ENCODE measurements at regions not wholly inside any gene's neighbourhood (a gene's known extent, or its start where the extent isn't known, plus 50 kb on each side); places are given as distances from the start of the nearest gene placed in this dataset.
A peak's percentile ranks its signal among the peaks of the same experiment; 100 is the strongest.

DNA sequence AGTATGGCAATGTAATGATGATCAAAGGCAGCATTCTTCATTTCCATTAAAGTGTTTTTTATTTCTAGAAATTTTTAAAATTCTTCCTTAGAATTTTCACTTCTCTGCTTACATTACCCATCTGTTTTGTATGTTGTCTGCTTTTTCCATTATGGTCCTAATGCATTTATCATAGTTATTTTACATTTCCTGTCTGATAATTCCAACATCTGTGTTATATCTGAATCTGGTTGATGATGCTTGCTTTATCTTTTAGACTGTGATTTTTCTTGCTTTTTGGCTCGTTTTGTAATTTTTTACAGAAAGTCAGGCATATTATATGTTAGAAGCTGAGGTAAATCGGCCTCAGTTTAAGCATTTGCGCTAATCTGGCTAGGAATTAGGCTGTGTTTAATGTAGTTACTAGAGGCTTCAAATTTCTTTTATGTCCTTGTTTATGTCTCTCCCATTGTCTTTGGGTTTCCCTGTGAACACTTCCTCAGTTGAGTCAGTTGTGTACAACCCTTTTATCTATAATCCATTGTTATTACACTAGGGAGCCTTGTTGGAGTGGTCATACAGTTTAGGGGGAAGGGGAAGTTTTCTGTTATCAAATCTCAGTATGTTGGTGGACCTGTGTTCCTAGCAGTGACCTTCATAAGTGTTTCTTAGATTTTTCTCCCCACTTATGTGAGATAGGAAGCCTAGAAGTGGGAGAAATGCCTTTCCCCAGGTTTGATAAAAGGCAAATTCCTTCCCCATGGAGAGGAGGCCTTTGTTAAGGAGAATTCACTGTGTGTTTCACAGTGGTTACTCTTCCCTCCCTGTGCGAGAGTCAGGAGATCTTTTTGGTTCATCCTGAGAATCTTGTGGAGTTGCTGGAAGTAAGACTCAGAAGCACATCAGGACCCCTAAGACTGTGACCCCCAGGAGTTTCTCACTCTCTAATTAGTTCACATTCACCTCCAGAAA, 437.5 kb downstream of the INSC start:
- Histone ChIP-seq H3T11ph (ENCODE audit: low read length) (no peak overlapping the region), H4K5ac (ENCODE audit: insufficient read length, low read depth, low read length) (no peak overlapping the region), H2AFZ (ENCODE audit: low read length) (no peak overlapping the region), H2BK12ac (ENCODE audit: insufficient read length, low read depth, low read length) (no peak overlapping the region), H3K4me2 (ENCODE audit: insufficient read depth, insufficient read length, low read length) (peak overlapping the region; percentile 51), H3K23me2 (ENCODE audit: insufficient read length, low read depth, low read length, poor library complexity, severe bottlenecking) (no peaks in the 10 kb centered on the region), H2AK5ac (ENCODE audit: insufficient read length, low read length) (no peak overlapping the region), H2BK15ac (ENCODE audit: low read depth, low read length) (no peak overlapping the region), H3K4ac (ENCODE audit: low read depth, low read length) (no peak overlapping the region), H3K4me1 (ENCODE audit: insufficient read depth, low read length) (peaks cover 8% of the 10 kb centered on the region; the same call in 1 of the 2 replicates), H3K14ac (ENCODE audit: insufficient read depth, low read length) (no peak overlapping the region), H3K9ac (ENCODE audit: extremely low read depth, insufficient read length, low read length) (no peak overlapping the region), H3K9me3 (ENCODE audit: control insufficient read depth, low read depth, low read length) (no peaks in the 10 kb centered on the region), H3K79me2 (ENCODE audit: insufficient read depth, low read length) (no peaks in the 10 kb centered on the region), H2BK120ac (ENCODE audit: low read depth, low read length, poor library complexity, severe bottlenecking) (no peak overlapping the region), H3K18ac (ENCODE audit: insufficient read length, low read depth, low read length) (no peak overlapping the region), H4K8ac (replicated peaks; ENCODE audit: insufficient read length, low read depth, low read length) (no peak overlapping the region), H3K27me3 (ENCODE audit: insufficient read depth, low read length) (no peaks in the 10 kb centered on the region), H3K23ac (ENCODE audit: insufficient read length, low read depth, low read length) (no peak overlapping the region), H2BK20ac (ENCODE audit: low read depth, low read length, poor library complexity, severe bottlenecking) (no peak overlapping the region), H3K79me1 (ENCODE audit: insufficient read depth, low read depth, low read length, poor library complexity, severe bottlenecking) (no peaks in the 10 kb centered on the region), H3K56ac (ENCODE audit: insufficient read length, low read depth, low read length) (no peak overlapping the region), H4K91ac (ENCODE audit: insufficient read length, low read depth, low read length) (no peak overlapping the region), H3K27ac (ENCODE audit: insufficient read length, low read depth, low read length) (peak overlapping the region; percentile 91), H4K20me1 (ENCODE audit: control insufficient read depth, insufficient read depth, insufficient read length) (no peaks in the 10 kb centered on the region), H2BK5ac (ENCODE audit: insufficient read length, low read length) (no peak overlapping the region)
- TF ChIP-seq, protein P1, sequence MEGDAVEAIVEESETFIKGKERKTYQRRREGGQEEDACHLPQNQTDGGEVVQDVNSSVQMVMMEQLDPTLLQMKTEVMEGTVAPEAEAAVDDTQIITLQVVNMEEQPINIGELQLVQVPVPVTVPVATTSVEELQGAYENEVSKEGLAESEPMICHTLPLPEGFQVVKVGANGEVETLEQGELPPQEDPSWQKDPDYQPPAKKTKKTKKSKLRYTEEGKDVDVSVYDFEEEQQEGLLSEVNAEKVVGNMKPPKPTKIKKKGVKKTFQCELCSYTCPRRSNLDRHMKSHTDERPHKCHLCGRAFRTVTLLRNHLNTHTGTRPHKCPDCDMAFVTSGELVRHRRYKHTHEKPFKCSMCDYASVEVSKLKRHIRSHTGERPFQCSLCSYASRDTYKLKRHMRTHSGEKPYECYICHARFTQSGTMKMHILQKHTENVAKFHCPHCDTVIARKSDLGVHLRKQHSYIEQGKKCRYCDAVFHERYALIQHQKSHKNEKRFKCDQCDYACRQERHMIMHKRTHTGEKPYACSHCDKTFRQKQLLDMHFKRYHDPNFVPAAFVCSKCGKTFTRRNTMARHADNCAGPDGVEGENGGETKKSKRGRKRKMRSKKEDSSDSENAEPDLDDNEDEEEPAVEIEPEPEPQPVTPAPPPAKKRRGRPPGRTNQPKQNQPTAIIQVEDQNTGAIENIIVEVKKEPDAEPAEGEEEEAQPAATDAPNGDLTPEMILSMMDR (conservative IDR thresholded peaks at IDR 0.05), result no peak
- Mint-ChIP-seq H3K36me3 (ENCODE audit: insufficient read depth in 1 of 3, low read depth in 3 of 3) (peaks cover 4 to 10% (median 8%) of the 10 kb centered on the region in 3 experiments; a peak in 5 of 7 replicates), H3K27me3 (ENCODE audit: low read depth) (no peaks in the 10 kb centered on the region), H3K4me3 (peak overlapping the region; percentile 48 to 65; a peak in 4 of 5 replicates), H3K9me3 (peaks cover 5 to 8% of the 10 kb centered on the region in 2 experiments; a peak in 3 of 5 replicates), H3K4me1 (peaks cover 66 to 76% of the 10 kb centered on the region in 2 experiments), H3K27ac (peak overlapping the region; percentile 91 to 95 (median 92))
- DNase-seq, result peak; percentile 34
- whole genome bisulfite sequencing (ENCODE audit: extremely low coverage, insufficient read length, low lambda C conversion rate), result no CpG with 5 or more reads among the region's 4 CpGs

Measured in H9 (cell line).